ENCODE measurements at regions not wholly inside any gene's neighbourhood (a gene's known extent, or its start where the extent isn't known, plus 50 kb on each side); places are given as distances from the start of the nearest gene placed in this dataset.

GRCh38 chr4:158067646-158068045 lies 105.2 kb downstream of the GASK1B start:
- no peaks in the 10 kb centered on the region for H3K4me1 ChIP-seq (ENCODE audit: control insufficient read depth in 4 of 4, insufficient read depth in 4 of 4, low read length in 3 of 4)
- no peaks in the 10 kb centered on the region for H3K36me3 ChIP-seq (ENCODE audit: control insufficient read depth in 4 of 4, insufficient read depth in 3 of 4, low read depth in 1 of 4, low read length in 3 of 4)
- DNase-seq (ENCODE audit: low spot score), result no peak
- no peak for TF ChIP-seq ZBTB33 (IDR thresholded peaks at IDR 0.05)
- no peak overlapping the region for H3K27ac ChIP-seq (ENCODE audit: low read depth in 1 of 2, low read length in 2 of 2)
- no peaks in the 10 kb centered on the region for H3K9me3 ChIP-seq (ENCODE audit: control insufficient read depth in 4 of 4, low read length in 3 of 4)
- no peaks in the 10 kb centered on the region for H3K27me3 ChIP-seq (ENCODE audit: control insufficient read depth in 4 of 4, insufficient read depth in 4 of 4, low read length in 3 of 4)
- no peak overlapping the region for H3K4me3 ChIP-seq (ENCODE audit: low read depth in 1 of 3, low read length in 3 of 3)
- no peak overlapping the region for H3K9ac ChIP-seq (ENCODE audit: low read depth in 1 of 2, low read length in 2 of 2)
- WGBS, result 88% methylated on average over 2 of the region's 2 CpGs

- no peak overlapping the region for H3K27ac ChIP-seq (ENCODE audit: low read depth in 1 of 2, low read length in 2 of 2)
- H3K9me3 ChIP-seq (ENCODE audit: control insufficient read depth in 4 of 4, low read length in 3 of 4), result no peaks in the 10 kb centered on the region
- DNase-seq (ENCODE audit: low spot score), result no peak
- TF ChIP-seq REST (IDR thresholded peaks at IDR 0.05) (no peak), ZBTB33 (IDR thresholded peaks at IDR 0.05) (no peak), NR2F2 (IDR thresholded peaks at IDR 0.05) (no peak), TAF1 (conservative IDR thresholded peaks at IDR 0.05) (no peak), SP1 (IDR thresholded peaks at IDR 0.05) (no peak), ATF3 (IDR thresholded peaks at IDR 0.05) (no peak), GABPA (IDR thresholded peaks at IDR 0.05 in 1 of 2, conservative IDR thresholded peaks at IDR 0.05 in 1 of 2) (no peak), FOXA1 (IDR thresholded peaks at IDR 0.05) (no peak), YY1 (IDR thresholded peaks at IDR 0.05) (no peak), RXRA (IDR thresholded peaks at IDR 0.05) (no peak), JUND (IDR thresholded peaks at IDR 0.05) (no peak), MAX (IDR thresholded peaks at IDR 0.05) (no peak), CTCF (IDR thresholded peaks at IDR 0.05; ENCODE audit: low read depth, low read length, missing input control) (no peak), RAD21 (IDR thresholded peaks at IDR 0.05) (no peak), FOXA2 (IDR thresholded peaks at IDR 0.05) (no peak), HNF4G (IDR thresholded peaks at IDR 0.05) (no peak), HNF4A (conservative IDR thresholded peaks at IDR 0.05) (no peak), EGR1 (IDR thresholded peaks at IDR 0.05; ENCODE audit: low read depth in 2 of 2) (no peak)
- no peak overlapping the region for H3K9ac ChIP-seq (ENCODE audit: low read depth in 1 of 2, low read length in 2 of 2)
- WGBS, result 76% methylated on average over 1 of the region's 1 CpG
- no peak overlapping the region for H3K4me3 ChIP-seq (ENCODE audit: low read depth in 1 of 3, low read length in 3 of 3)
- H3K27me3 ChIP-seq (ENCODE audit: control insufficient read depth in 4 of 4, insufficient read depth in 4 of 4, low read length in 3 of 4), result no peaks in the 10 kb centered on the region
- no peaks in the 10 kb centered on the region for H3K4me1 ChIP-seq (ENCODE audit: control insufficient read depth in 4 of 4, insufficient read depth in 4 of 4, low read length in 3 of 4)
- H3K36me3 ChIP-seq (ENCODE audit: control insufficient read depth in 4 of 4, insufficient read depth in 3 of 4, low read depth in 1 of 4, low read length in 3 of 4), result no peaks in the 10 kb centered on the region
These were observed 107.2 kb downstream of the GASK1B start for GRCh38 chr4:158065603-158066002.
